HT-29 (cell line): ENCODE measurements at regions not wholly inside any gene's neighbourhood (a gene's known extent, or its start where the extent isn't known, plus 50 kb on each side); places are given as distances from the start of the nearest gene placed in this dataset.

Source experiments
- DNase-seq: peaks from one replicate; pipeline ENCODE4 v3.0.0-alpha.2; 2015; ENCODE audit warnings: low spot score

- DNase-seq = no peak
Measured at GRCh38 chr1:194184974-194185373, 998.6 kb upstream of the B3GALT2 start.

GRCh38 chr1:194184425-194184824 lies 998.0 kb upstream of the B3GALT2 start:
- no peak for DNase-seq

GRCh38 chr1:194181845-194182244 lies 995.4 kb upstream of the B3GALT2 start:
- no peak for DNase-seq

- no peak for DNase-seq
Measured at GRCh38 chr1:194176212-194176611, 989.8 kb upstream of the B3GALT2 start.

GRCh38 chr1:194175251-194175650 lies 988.8 kb upstream of the B3GALT2 start:
- DNase-seq = peak; percentile 21

GRCh38 chr1:194174528-194174927 lies 988.1 kb upstream of the B3GALT2 start:
- no peak for DNase-seq

- DNase-seq = no peak
Measured at GRCh38 chr1:194171596-194171995, 985.2 kb upstream of the B3GALT2 start.

- DNase-seq = no peak
Measured at GRCh38 chr1:194167956-194168640, 981.7 kb upstream of the B3GALT2 start.

GRCh38 chr1:194164755-194165154 lies 978.3 kb upstream of the B3GALT2 start:
- no peak for DNase-seq

GRCh38 chr1:194161591-194161990 lies 975.2 kb upstream of the B3GALT2 start:
- DNase-seq = no peak

- DNase-seq = peak; percentile 12
Measured at GRCh38 chr1:194159941-194160340, 973.5 kb upstream of the B3GALT2 start.

GRCh38 chr1:194155962-194156361 lies 969.5 kb upstream of the B3GALT2 start:
- DNase-seq = no peak

GRCh38 chr1:194151056-194151455 lies 964.6 kb upstream of the B3GALT2 start:
- no peak for DNase-seq

- no peak for DNase-seq
Measured at GRCh38 chr1:194150242-194150641, 963.8 kb upstream of the B3GALT2 start.

GRCh38 chr1:194133152-194133551 lies 946.7 kb upstream of the B3GALT2 start:
- no peak for DNase-seq

GRCh38 chr1:194118086-194118485 lies 931.7 kb upstream of the B3GALT2 start:
- DNase-seq = no peak

- DNase-seq = no peak
Measured at GRCh38 chr1:194117582-194117981, 931.2 kb upstream of the B3GALT2 start.

GRCh38 chr1:194114288-194114687 lies 927.9 kb upstream of the B3GALT2 start:
- no peak for DNase-seq

- no peak for DNase-seq
Measured at GRCh38 chr1:194105381-194105780, 919.0 kb upstream of the B3GALT2 start.

- DNase-seq = no peak
Measured at GRCh38 chr1:194104247-194104844, 917.9 kb upstream of the B3GALT2 start.

GRCh38 chr1:194103516-194104246 lies 917.3 kb upstream of the B3GALT2 start:
- no peak for DNase-seq

GRCh38 chr1:194103101-194103500 lies 916.7 kb upstream of the B3GALT2 start:
- no peak for DNase-seq

GRCh38 chr1:194102607-194103006 lies 916.2 kb upstream of the B3GALT2 start:
- peak; percentile 3 for DNase-seq
